CD4-positive, CD25-positive, alpha-beta regulatory T cell (primary cell): ENCODE measurements at regions not wholly inside any gene's neighbourhood (a gene's known extent, or its start where the extent isn't known, plus 50 kb on each side); places are given as distances from the start of the nearest gene placed in this dataset.
"Not testable (repeated sequence)": the region's sequence is repeated elsewhere in the genome, so short reads cannot be mapped to it uniquely, and the experiment has no call there.

ENCODE experiments used
- ATAC-seq, 2 donors: fragments of 150-1000 bp; cut with Tn5 transposase; one replicate each; pipeline ENCODE4 v1.10.0; 2021; ENCODE audit warnings: low read depth in 2 of 2, moderate number of reproducible peaks in 2 of 2, moderate library complexity in 1 of 2
- DNase-seq, 3 donors: peaks; one replicate each; pipeline versions ENCODE4 v3.0.0 to v3.0.0-alpha.2; 2012 to 2022; ENCODE audit warnings: mixed read lengths in 1 of 3
- H3K27ac ChIP-seq: one replicate; pipeline ENCODE4 v1.7.0; 2013; ENCODE audit warnings: mild to moderate bottlenecking, low read length; ENCODE audit not compliant: insufficient read depth, poor library complexity, severe bottlenecking
- H3K27me3 ChIP-seq: one replicate; pipeline ENCODE4 v1.7.0; 2013; ENCODE audit warnings: low read length; ENCODE audit not compliant: control insufficient read depth, insufficient read depth
- H3K36me3 ChIP-seq: one replicate; pipeline ENCODE4 v1.7.0; 2013; ENCODE audit warnings: mild to moderate bottlenecking, low read length, moderate library complexity; ENCODE audit not compliant: control insufficient read depth, insufficient read depth
- H3K4me1 ChIP-seq: 2 replicates; pipeline ENCODE4 v1.7.0; 2013; ENCODE audit warnings: mild to moderate bottlenecking, low read length; ENCODE audit not compliant: insufficient read depth, control insufficient read depth, poor library complexity, severe bottlenecking
- H3K4me3 ChIP-seq: one replicate; pipeline ENCODE4 v1.7.0; 2013; ENCODE audit warnings: low read depth, mild to moderate bottlenecking, low read length, moderate library complexity
- H3K9me3 ChIP-seq, 2 experiments: 1 replicate in 1 of 2; 2 replicates in 1 of 2; pipeline ENCODE4 v1.7.0; 2013; ENCODE audit warnings: low read length in 2 of 2, mild to moderate bottlenecking in 1 of 2, moderate library complexity in 1 of 2; ENCODE audit not compliant: control insufficient read depth in 2 of 2
- H3K27ac Mint-ChIP-seq, 3 donors: one replicate each; pipeline ENCODE4 v1.8.0; 2020 to 2022; ENCODE audit warnings: mild to moderate bottlenecking in 3 of 3, mixed read lengths in 3 of 3, moderate library complexity in 2 of 3
- H3K27me3 Mint-ChIP-seq: one replicate; pipeline ENCODE4 v1.8.0; 2022; ENCODE audit warnings: mild to moderate bottlenecking, mixed read lengths
- H3K36me3 Mint-ChIP-seq: one replicate; pipeline ENCODE4 v1.8.0; 2020; ENCODE audit warnings: mixed read lengths
- H3K4me1 Mint-ChIP-seq, 4 donors: one replicate each; pipeline ENCODE4 v1.8.0; 2020 to 2022; ENCODE audit warnings: mixed read lengths in 4 of 4, mild to moderate bottlenecking in 1 of 4
- H3K4me3 Mint-ChIP-seq, 4 donors: one replicate each; pipeline ENCODE4 v1.8.0; 2020 to 2022; ENCODE audit warnings: mild to moderate bottlenecking in 4 of 4, mixed read lengths in 4 of 4, moderate library complexity in 3 of 4
- H3K9me3 Mint-ChIP-seq, 7 donors: one replicate each; pipeline ENCODE4 v1.8.0; 2020 to 2022; ENCODE audit warnings: mixed read lengths in 7 of 7, mild to moderate bottlenecking in 3 of 7, moderate library complexity in 2 of 7

DNA sequence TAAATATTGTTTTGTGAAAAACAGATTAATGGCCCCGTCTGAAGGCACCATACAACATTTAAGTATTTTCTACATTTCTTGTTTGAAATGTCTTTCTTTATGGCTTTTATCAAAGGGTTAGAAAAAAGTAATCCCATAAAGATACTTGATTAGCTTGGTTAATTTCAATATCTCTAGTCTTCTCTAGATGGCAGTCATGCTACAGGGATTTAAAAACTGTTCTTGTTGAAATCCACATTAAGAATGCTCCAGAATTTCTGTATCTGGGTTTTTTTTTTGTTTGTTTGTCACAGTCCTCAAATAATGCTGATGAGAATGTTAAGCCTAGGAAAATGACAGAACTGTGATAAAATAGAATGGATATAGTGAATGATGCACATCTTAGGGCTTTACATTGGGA is 109.0 kb upstream of the AADAT start:
- DNase-seq (no peak), ATAC-seq (no peak)
- H3K4me1 ChIP-seq = no peaks in the 10 kb centered on the region
- no peak overlapping the region for H3K27ac Mint-ChIP-seq
- H3K4me3 Mint-ChIP-seq = no peak overlapping the region
- no peaks in the 10 kb centered on the region for H3K27me3 ChIP-seq
- H3K4me3 ChIP-seq = no peak overlapping the region
- H3K36me3 ChIP-seq = no peaks in the 10 kb centered on the region
- peaks cover 0 to 14% (median 5%) of the 10 kb centered on the region in 7 donors for H3K9me3 Mint-ChIP-seq
- no peaks in the 10 kb centered on the region for H3K4me1 Mint-ChIP-seq
- H3K9me3 ChIP-seq = no peaks in the 10 kb centered on the region
- H3K27me3 Mint-ChIP-seq = no peaks in the 10 kb centered on the region
- no peak overlapping the region for H3K27ac ChIP-seq
- no peaks in the 10 kb centered on the region for H3K36me3 Mint-ChIP-seq

- ATAC-seq, H3K4me1 Mint-ChIP-seq, H3K9me3 ChIP-seq, DNase-seq, H3K4me3 Mint-ChIP-seq, H3K27ac ChIP-seq, H3K4me3 ChIP-seq, H3K4me1 ChIP-seq, H3K9me3 Mint-ChIP-seq, H3K27me3 ChIP-seq, H3K36me3 ChIP-seq, H3K27ac Mint-ChIP-seq, H3K27me3 Mint-ChIP-seq, H3K36me3 Mint-ChIP-seq: not testable (repeated sequence)
Measured at GRCh38 chr4:170194794-170195193, 105.0 kb upstream of the AADAT start.

DNA sequence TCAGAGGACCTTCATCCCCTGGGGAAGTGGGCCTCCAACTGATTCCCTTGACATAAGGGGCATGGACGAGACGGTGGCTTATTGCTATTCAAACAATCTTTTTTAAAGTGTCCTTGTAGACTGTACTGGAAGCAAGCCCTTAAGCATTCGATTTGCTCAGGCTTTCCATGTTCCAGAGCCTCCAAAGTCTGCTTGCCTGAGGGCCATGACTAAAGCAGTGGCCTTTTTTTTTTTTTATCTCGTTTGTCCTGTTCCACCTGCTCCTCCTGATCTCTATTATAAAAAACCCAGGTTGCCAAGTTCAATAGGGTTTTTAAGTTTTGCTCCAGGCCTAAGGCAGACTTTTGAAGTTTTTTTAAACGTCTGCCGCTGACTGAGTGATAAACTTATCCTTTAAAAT is 103.7 kb upstream of the AADAT start:
- Histone ChIP-seq H3K4me1 (no peaks in the 10 kb centered on the region), H3K9me3 (no peaks in the 10 kb centered on the region)
- ATAC-seq = no peak

DNA sequence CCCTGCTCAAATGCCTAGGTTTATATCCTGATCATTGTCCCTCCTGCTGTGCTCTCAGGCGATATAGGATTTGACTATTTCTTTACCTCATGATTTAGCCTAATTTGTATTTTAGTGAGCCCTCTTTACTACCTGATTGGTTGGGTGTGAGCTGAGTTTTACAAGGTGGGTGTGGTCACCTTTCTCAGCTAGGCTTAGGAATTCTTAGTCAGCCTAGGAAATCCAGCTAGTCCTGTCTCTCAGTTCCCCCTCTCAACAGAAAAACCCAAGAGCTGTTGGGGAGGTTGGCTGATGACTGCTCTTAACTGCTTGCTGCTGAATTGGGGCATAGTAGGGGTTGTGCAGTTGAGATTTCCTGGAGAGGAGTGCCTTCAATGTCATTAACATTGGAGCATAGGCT is 100.5 kb upstream of the AADAT start:
- Mint-ChIP-seq H3K4me1 (no peaks in the 10 kb centered on the region), H3K27ac (no peak overlapping the region), H3K27me3 (no peaks in the 10 kb centered on the region), H3K36me3 (no peaks in the 10 kb centered on the region), H3K9me3 (peaks cover 0 to 2% (median 0%) of the 10 kb centered on the region in 7 donors), H3K4me3 (no peak overlapping the region)
- ATAC-seq = no peak
- Histone ChIP-seq H3K36me3 (no peaks in the 10 kb centered on the region), H3K27ac (no peak overlapping the region), H3K4me1 (no peaks in the 10 kb centered on the region), H3K27me3 (no peaks in the 10 kb centered on the region), H3K9me3 (no peaks in the 10 kb centered on the region), H3K4me3 (no peak overlapping the region)
- no peak for DNase-seq

More for the DNA sequence above, 103.7 kb upstream of the AADAT start:
- Histone ChIP-seq H3K36me3 (no peaks in the 10 kb centered on the region), H3K27ac (no peak overlapping the region), H3K27me3 (no peaks in the 10 kb centered on the region), H3K4me3 (no peak overlapping the region)
- no peaks in the 10 kb centered on the region for H3K27me3 Mint-ChIP-seq
- H3K9me3 Mint-ChIP-seq = peaks cover 0 to 3% (median 0%) of the 10 kb centered on the region in 7 donors
- no peak for DNase-seq
- H3K4me3 Mint-ChIP-seq = no peak overlapping the region
- no peak overlapping the region for H3K27ac Mint-ChIP-seq
- H3K4me1 Mint-ChIP-seq = no peaks in the 10 kb centered on the region
- H3K36me3 Mint-ChIP-seq = no peaks in the 10 kb centered on the region

DNA sequence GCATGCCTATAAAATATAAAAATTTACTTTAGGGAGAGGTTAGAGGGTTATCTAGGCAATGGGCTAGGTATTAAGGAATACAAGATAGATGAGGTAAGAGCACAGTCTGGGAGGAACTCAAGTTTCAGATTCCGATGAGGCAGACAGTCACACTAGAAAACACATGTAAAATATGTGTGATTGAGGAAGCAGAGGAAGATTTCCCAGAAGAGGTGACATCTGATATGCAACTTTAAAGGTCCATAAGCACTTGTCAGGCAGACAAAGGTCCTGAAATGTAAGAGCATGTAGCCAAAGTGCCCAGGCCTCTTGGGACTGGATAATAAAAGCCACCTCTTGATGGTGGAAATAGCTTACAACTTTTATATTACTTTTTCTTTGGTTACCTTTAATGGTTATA is 81.1 kb upstream of the AADAT start:
- DNase-seq (no peak), ATAC-seq (no peak)
- no peaks in the 10 kb centered on the region for H3K4me1 Mint-ChIP-seq
- Histone ChIP-seq H3K27ac (no peak overlapping the region), H3K4me3 (no peak overlapping the region), H3K9me3 (no peaks in the 10 kb centered on the region), H3K27me3 (no peaks in the 10 kb centered on the region), H3K4me1 (no peaks in the 10 kb centered on the region), H3K36me3 (no peaks in the 10 kb centered on the region)
- no peak overlapping the region for H3K4me3 Mint-ChIP-seq
- H3K27ac Mint-ChIP-seq = no peak overlapping the region
- H3K36me3 Mint-ChIP-seq = no peaks in the 10 kb centered on the region
- peaks cover 0 to 8% (median 0%) of the 10 kb centered on the region in 7 donors for H3K9me3 Mint-ChIP-seq
- H3K27me3 Mint-ChIP-seq = no peaks in the 10 kb centered on the region

- ATAC-seq (no peak), DNase-seq (no peak)
- Histone ChIP-seq H3K4me1 (no peaks in the 10 kb centered on the region), H3K27ac (no peak overlapping the region), H3K27me3 (no peaks in the 10 kb centered on the region), H3K9me3 (no peaks in the 10 kb centered on the region), H3K36me3 (no peaks in the 10 kb centered on the region), H3K4me3 (no peak overlapping the region)
- no peaks in the 10 kb centered on the region for H3K36me3 Mint-ChIP-seq
- no peaks in the 10 kb centered on the region for H3K27me3 Mint-ChIP-seq
- peaks cover 0 to 8% (median 0%) of the 10 kb centered on the region in 7 donors for H3K9me3 Mint-ChIP-seq
- H3K4me1 Mint-ChIP-seq = no peaks in the 10 kb centered on the region
- no peak overlapping the region for H3K4me3 Mint-ChIP-seq
- no peak overlapping the region for H3K27ac Mint-ChIP-seq
Measured at GRCh38 chr4:170169699-170170098, 79.9 kb upstream of the AADAT start.

- Histone ChIP-seq H3K4me1 (no peaks in the 10 kb centered on the region), H3K4me3 (no peak overlapping the region), H3K36me3 (no peaks in the 10 kb centered on the region), H3K9me3 (no peaks in the 10 kb centered on the region), H3K27me3 (no peaks in the 10 kb centered on the region), H3K27ac (no peak overlapping the region)
- Mint-ChIP-seq H3K27me3 (no peaks in the 10 kb centered on the region), H3K9me3 (peaks cover 0 to 14% (median 0%) of the 10 kb centered on the region in 7 donors), H3K36me3 (no peaks in the 10 kb centered on the region), H3K4me1 (no peaks in the 10 kb centered on the region), H3K4me3 (no peak overlapping the region), H3K27ac (no peak overlapping the region)
- ATAC-seq (no peak), DNase-seq (no peak)
Measured at GRCh38 chr4:170167678-170168077, 77.9 kb upstream of the AADAT start.

- not testable (repeated sequence) for H3K9me3 ChIP-seq, H3K4me1 Mint-ChIP-seq, DNase-seq, H3K4me3 ChIP-seq, H3K27ac ChIP-seq, H3K4me3 Mint-ChIP-seq, H3K4me1 ChIP-seq, H3K36me3 ChIP-seq, H3K36me3 Mint-ChIP-seq, H3K27me3 ChIP-seq, ATAC-seq, H3K27me3 Mint-ChIP-seq, H3K27ac Mint-ChIP-seq
- peaks cover 0 to 11% (median 0%) of the 10 kb centered on the region in 7 donors for H3K9me3 Mint-ChIP-seq
Measured at GRCh38 chr4:170166193-170166592, 76.4 kb upstream of the AADAT start.
